Astrocyte of the cerebellum (primary cell): ENCODE measurements at regions not wholly inside any gene's neighbourhood (a gene's known extent, or its start where the extent isn't known, plus 50 kb on each side); places are given as distances from the start of the nearest gene placed in this dataset.

Source experiments
- DNase-seq: peaks from one replicate; pipeline ENCODE4 v3.0.0-alpha.2; 2011; ENCODE audit warnings: low read depth
- H3K4me3 ChIP-seq: 2 replicates; pipeline ENCODE4 v1.5.1; 2011; ENCODE audit warnings: mild to moderate bottlenecking, low read depth, low read length, moderate library complexity
- in situ Hi-C: cut with HindIII; loops from 2 replicates; pipeline ENCODE4 v1.10.0; 2017; ENCODE audit warnings: low sequenced_read_pairs
- TF ChIP-seq, protein P1 (sequence below): IDR thresholded peaks from 2 replicates; pipeline ENCODE4 v1.5.1; 2012; ENCODE audit warnings: low read length, low read depth, moderate library complexity, mild to moderate bottlenecking; ENCODE audit errors: missing control alignments

DNA sequence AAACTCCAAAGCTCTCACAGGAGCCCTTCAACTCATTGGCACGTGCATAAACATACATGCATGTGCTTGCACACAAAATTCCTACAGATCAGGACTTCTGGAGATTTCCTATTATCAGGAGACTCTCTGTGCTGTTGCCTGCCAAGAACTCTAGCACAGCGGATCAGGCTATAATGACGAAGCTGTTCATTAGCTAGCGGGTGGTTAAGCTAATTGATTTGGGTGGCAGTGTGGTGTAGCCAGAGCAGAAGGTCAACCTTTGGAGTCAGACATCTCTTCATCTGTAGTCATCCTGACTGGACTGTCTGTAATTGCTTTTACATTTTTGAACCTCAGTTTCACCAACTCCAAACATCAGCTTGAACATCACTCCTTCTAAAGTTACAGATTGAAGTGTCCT is 69.0 kb downstream of the KIF2B start:
- no peak overlapping the region for H3K4me3 ChIP-seq
- no peak for DNase-seq
- in situ Hi-C loops: no loop called here
- TF ChIP-seq, protein P1, sequence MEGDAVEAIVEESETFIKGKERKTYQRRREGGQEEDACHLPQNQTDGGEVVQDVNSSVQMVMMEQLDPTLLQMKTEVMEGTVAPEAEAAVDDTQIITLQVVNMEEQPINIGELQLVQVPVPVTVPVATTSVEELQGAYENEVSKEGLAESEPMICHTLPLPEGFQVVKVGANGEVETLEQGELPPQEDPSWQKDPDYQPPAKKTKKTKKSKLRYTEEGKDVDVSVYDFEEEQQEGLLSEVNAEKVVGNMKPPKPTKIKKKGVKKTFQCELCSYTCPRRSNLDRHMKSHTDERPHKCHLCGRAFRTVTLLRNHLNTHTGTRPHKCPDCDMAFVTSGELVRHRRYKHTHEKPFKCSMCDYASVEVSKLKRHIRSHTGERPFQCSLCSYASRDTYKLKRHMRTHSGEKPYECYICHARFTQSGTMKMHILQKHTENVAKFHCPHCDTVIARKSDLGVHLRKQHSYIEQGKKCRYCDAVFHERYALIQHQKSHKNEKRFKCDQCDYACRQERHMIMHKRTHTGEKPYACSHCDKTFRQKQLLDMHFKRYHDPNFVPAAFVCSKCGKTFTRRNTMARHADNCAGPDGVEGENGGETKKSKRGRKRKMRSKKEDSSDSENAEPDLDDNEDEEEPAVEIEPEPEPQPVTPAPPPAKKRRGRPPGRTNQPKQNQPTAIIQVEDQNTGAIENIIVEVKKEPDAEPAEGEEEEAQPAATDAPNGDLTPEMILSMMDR: no peak

DNA sequence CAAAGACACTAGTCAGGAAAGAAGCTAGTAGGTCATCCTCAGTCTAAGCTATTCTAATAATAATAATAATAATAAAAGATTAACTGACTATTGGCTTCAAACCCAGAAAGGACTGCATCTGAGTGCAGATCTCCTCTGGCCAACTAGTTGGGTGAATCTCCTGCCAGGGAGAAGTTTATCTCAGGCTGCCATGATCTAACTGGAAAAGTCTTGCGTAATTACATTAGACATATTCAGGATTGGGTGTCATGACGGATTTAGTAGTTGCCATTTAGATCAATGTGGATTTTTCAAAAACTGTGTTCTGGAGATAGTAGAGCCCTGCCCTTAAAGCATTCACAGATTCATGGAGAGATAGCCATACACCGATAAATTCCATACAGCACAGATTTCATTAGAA is 69.5 kb downstream of the KIF2B start:
- in situ Hi-C loops: no loop called here
- no peak for DNase-seq
- TF ChIP-seq, protein P1: no peak
- no peak overlapping the region for H3K4me3 ChIP-seq

DNA sequence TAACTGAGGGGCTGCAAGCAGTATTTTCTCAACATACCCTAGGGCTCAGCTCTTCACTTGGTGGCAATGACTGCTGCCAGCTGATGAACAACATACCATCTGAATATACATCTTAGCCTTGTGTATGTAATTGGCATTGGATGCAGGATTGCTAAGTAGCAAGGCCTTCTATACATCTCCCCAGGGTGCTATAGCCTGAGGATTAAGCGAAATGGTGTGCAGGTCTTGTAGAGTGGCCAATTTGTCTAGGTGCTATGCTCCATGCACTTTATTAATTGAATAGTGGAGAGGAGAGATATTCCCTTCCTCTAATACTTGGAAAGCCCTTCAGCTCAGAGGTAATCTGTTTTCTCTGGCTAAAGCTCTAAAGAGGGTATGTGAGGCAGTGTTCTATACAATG is 71.9 kb downstream of the KIF2B start:
- no peak for DNase-seq
- H3K4me3 ChIP-seq: no peak overlapping the region
- in situ Hi-C loops: no loop called here
- TF ChIP-seq, protein P1: no peak

DNA sequence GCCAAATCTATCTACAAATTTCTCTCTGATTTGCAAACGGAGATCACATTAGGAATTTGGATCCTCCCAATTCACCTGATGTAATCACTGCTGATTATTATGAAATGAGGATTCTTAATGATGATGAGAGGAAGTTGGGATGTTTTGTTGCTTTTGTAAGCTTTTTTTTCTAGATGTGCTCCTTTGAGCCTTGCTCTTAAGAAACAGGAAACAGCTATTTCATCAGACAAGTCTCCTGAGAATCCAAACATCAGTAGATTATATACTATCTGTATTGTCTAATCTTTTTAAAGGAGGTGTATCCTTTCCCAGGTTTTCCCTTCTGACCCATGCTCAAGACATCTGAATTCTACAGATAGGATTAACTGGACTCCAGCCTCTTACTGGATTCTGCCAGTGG is 73.3 kb downstream of the KIF2B start:
- in situ Hi-C loops: no loop called here

DNA sequence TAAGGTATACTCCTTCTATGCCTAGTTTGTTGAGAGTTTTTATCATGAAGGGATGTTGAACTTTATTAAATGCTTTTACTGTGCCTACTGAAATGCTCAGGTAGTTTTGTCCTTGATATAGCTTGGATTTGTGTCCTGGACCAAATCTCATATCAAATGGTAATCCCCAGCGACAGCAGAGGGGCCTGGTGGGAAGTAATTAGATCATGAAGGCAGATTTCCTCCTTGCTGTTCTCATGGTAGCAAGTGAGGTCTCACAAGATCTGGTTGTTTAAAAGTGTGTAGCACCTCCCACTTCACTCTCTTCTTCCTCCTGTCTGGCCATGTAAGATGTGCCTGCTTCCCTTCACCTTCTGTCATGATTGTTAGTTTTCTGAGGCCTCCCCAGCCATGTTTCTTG is 78.2 kb downstream of the KIF2B start:
- in situ Hi-C loops: no loop called here
- no peak for DNase-seq
- TF ChIP-seq, protein P1: no peak
- H3K4me3 ChIP-seq: no peak overlapping the region

More for the DNA sequence above, 73.3 kb downstream of the KIF2B start:
- no peak for DNase-seq
- no peak overlapping the region for H3K4me3 ChIP-seq
- TF ChIP-seq, protein P1: no peak

DNA sequence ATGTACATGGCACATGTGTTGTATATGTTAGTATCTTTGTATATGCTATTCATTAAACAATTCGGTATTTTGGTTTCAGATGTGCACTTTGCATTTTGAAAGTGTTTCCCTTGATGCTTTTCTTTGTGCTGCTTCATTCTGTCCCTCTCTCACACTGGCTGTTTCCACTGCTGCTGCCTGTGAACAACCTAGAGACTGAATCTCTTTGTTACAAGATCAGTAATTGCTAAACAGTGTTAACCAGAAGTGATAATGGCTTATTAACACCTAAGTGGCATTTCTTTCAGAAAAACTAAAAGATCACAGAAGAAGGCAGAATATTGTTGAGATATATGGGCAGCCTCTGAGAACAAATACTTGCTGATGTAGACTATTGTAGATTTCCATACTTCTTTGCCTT is 84.7 kb downstream of the KIF2B start:
- no peak overlapping the region for H3K4me3 ChIP-seq
- in situ Hi-C loops: no loop called here
- no peak for DNase-seq
- TF ChIP-seq, protein P1: no peak

DNA sequence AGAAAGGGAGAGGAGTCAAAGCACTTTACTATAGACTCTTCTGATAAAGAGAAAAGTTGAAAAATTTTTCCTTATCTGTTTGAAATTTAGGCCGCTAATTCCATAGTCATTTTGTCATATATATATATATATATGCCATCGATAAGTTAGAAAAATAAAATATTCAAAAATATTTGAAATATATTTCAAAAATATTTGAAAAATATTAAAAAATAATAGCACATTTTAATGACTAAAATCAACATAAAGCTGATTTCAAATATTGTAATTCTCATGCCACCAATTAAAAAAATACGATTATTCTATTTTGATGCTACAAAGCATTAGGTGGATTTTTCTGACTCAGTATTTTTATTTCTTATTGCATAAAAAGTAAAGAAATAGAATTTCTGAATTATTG is 87.1 kb downstream of the KIF2B start:
- in situ Hi-C loops: no loop called here
- no peak overlapping the region for H3K4me3 ChIP-seq
- TF ChIP-seq, protein P1: no peak
- no peak for DNase-seq
